HepG2 (cell line): ENCODE measurements at regions not wholly inside any gene's neighbourhood (a gene's known extent, or its start where the extent isn't known, plus 50 kb on each side); places are given as distances from the start of the nearest gene placed in this dataset.

ENCODE experiments used
- ATAC-seq: fragments of 200-7000 bp; cut with Tn5 transposase; 3 replicates; pipeline ENCODE4 v1.9.1; 2020; ENCODE audit warnings: mild to moderate bottlenecking, moderate library complexity
- BruUV-seq: library from RNA; stranded (reverse); fragments of 400-500 nt; replicated peaks from 2 replicates; lab custom pipeline; 2021; lab: Mats Ljungman, UMichigan
- CTCF ChIA-PET: fragments of 300-600 bp; formaldehyde crosslinking; extraction: SDS; loops from one replicate; lab custom pipeline; 2021; ENCODE audit warnings: low total read pairs, inconsistent platforms, low intra/inter-chr PET ratio; lab: Yijun Ruan, JAX
- POLR2A ChIA-PET: fragments of 350-600 bp; sonication (Branson Sonifier 250); formaldehyde crosslinking; loops from one replicate; lab custom pipeline; 2020; ENCODE audit warnings: antibody characterized with exemption, inconsistent platforms; lab: Yijun Ruan, JAX
- DNase-seq: peaks from one replicate; pipeline ENCODE4 v3.0.0-alpha.2; 2015; ENCODE audit warnings: low spot score
- FAIRE-seq: peaks from 3 replicates; lab custom pipeline; 2011; peaks lifted over from hg19 to GRCh38; lab: Jason Lieb, UNC
- H2AFZ ChIP-seq: one replicate; pipeline ENCODE4 v1.6.1; 2011; ENCODE audit warnings: low read length, inconsistent platforms
- H3K27ac ChIP-seq: fragments of 300-600 bp; 3 replicates; pipeline ENCODE4 v1.8.0; 2011; ENCODE audit warnings: mixed run types, mild to moderate bottlenecking, mixed read lengths, low read length, inconsistent platforms; ENCODE audit not compliant: insufficient read depth; ENCODE audit errors: extremely low read length
- H3K27me3 ChIP-seq, 2 experiments: fragments of 200-600 bp in 1 of 2; 2 replicates in 1 of 2; 3 replicates in 1 of 2; pipeline versions ENCODE4 v1.6.0 to v1.8.0; 2011; ENCODE audit warnings: low read length in 2 of 2, mild to moderate bottlenecking in 2 of 2, moderate library complexity in 2 of 2, inconsistent platforms in 1 of 2; ENCODE audit not compliant: insufficient read depth in 2 of 2, control insufficient read depth in 1 of 2
- H3K36me3 ChIP-seq, 2 experiments: fragments of 200-600 bp in 1 of 2; replicated peaks in 1 of 2; 2 replicates in 1 of 2; 3 replicates in 1 of 2; pipeline versions ENCODE4 v1.5.1 to v1.8.0; 2011; ENCODE audit warnings: low read length in 2 of 2, inconsistent platforms in 1 of 2; ENCODE audit not compliant: insufficient read depth in 2 of 2, control insufficient read depth in 1 of 2
- H3K4me1 ChIP-seq: 2 replicates; pipeline ENCODE4 v1.5.1; 2012; ENCODE audit warnings: low read length, inconsistent platforms; ENCODE audit not compliant: insufficient read depth
- H3K4me2 ChIP-seq: 2 replicates; pipeline ENCODE4 v1.6.0; 2011; ENCODE audit warnings: low read depth, low read length, inconsistent platforms
- H3K4me3 ChIP-seq, 3 experiments: fragments of 200-600 bp in 1 of 3; sonication (generic), shearing (Covaris generic) in 1 of 3; replicated peaks in 1 of 3; 2 replicates each; pipeline ENCODE4 v1.5.1; 2011 to 2016; ENCODE audit warnings: low read length in 3 of 3, inconsistent platforms in 2 of 3, low read depth in 2 of 3, mild to moderate bottlenecking in 2 of 3, control low read depth in 1 of 3, mixed read lengths in 1 of 3; ENCODE audit not compliant: insufficient read depth in 1 of 3
- H3K79me2 ChIP-seq: one replicate; pipeline ENCODE4 v1.6.1; 2011; ENCODE audit warnings: low read length, inconsistent platforms; ENCODE audit not compliant: insufficient read depth
- H3K9ac ChIP-seq: 2 replicates; pipeline ENCODE4 v1.6.0; 2011; ENCODE audit warnings: mild to moderate bottlenecking, low read depth, low read length, inconsistent platforms; ENCODE audit not compliant: insufficient read depth
- H3K9me3 ChIP-seq: 2 replicates; pipeline ENCODE4 v1.5.1; 2012; ENCODE audit warnings: mild to moderate bottlenecking, low read length
- H4K20me1 ChIP-seq: 2 replicates; pipeline ENCODE4 v1.6.0; 2011; ENCODE audit warnings: inconsistent platforms, mild to moderate bottlenecking, low read length, moderate library complexity; ENCODE audit not compliant: insufficient read depth
- CBX2 ChIP-seq, 2 experiments: fragments of 200-600 bp in 1 of 2; sonication (generic); formaldehyde crosslinking in 1 of 2; IDR thresholded peaks; 2 replicates each; pipeline versions ENCODE4 v1.7.0 to v1.8.1; 2018 to 2022; ENCODE audit warnings: low read depth in 2 of 2, low read length in 1 of 2, mild to moderate bottlenecking in 1 of 2, missing genetic modification reagents in 1 of 2
- CTCF ChIP-seq: sonication (generic); formaldehyde crosslinking; IDR thresholded peaks from 2 replicates; pipeline ENCODE4 v1.5.0; 2020; ENCODE audit warnings: mild to moderate bottlenecking, missing genetic modification reagents, moderate library complexity
- E2F1 ChIP-seq: sonication (generic); formaldehyde crosslinking; IDR thresholded peaks from 2 replicates; pipeline ENCODE4 v1.5.0; 2020; ENCODE audit warnings: missing genetic modification reagents
- ELF4 ChIP-seq: sonication (generic); formaldehyde crosslinking; IDR thresholded peaks from 2 replicates; pipeline ENCODE4 v1.5.0; 2020; ENCODE audit warnings: missing genetic modification reagents, mild to moderate bottlenecking, moderate library complexity, borderline replicate concordance
- MED1 ChIP-seq: sonication (generic); formaldehyde crosslinking; IDR thresholded peaks from 2 replicates; pipeline ENCODE4 v1.4.0; 2020; ENCODE audit warnings: missing genetic modification reagents
- NFE2 ChIP-seq: sonication (generic); formaldehyde crosslinking; IDR thresholded peaks from 2 replicates; pipeline ENCODE4 v1.4.0; 2020; ENCODE audit warnings: missing genetic modification reagents
- STAG1 ChIP-seq: sonication (generic); formaldehyde crosslinking; IDR thresholded peaks from 2 replicates; pipeline ENCODE4 v1.4.0; 2020; ENCODE audit warnings: missing genetic modification reagents
- ZNF44 ChIP-seq: sonication (generic); formaldehyde crosslinking; IDR thresholded peaks from 2 replicates; pipeline ENCODE4 v1.5.1; 2020; ENCODE audit warnings: mild to moderate bottlenecking, missing genetic modification reagents
- WGBS: methylation state at CpG from one replicate; pipeline ENCODE4 v1.1.6; 2017; ENCODE audit warnings: low lambda C conversion rate; 5-methylcytosine and 5-hydroxymethylcytosine counted together
- in situ Hi-C: cut with HindIII; loops from 2 replicates; pipeline ENCODE4 v1.10.0; 2017; ENCODE audit warnings: low pct_unique_long_range_greater_than_20kb; ENCODE audit not compliant: extremely low pct_ligation_motif_present
- intact Hi-C: fragments of 100-400 bp; cut with micrococcal nuclease; formaldehyde crosslinking; loops from one replicate; pipeline ENCODE4 v1.10.0; 2022; ENCODE audit not compliant: unreplicated experiment
- TF ChIP-seq, protein P1 (sequence below): sonication (generic); formaldehyde crosslinking; IDR thresholded peaks from 2 replicates; pipeline ENCODE4 v1.4.0; 2020; ENCODE audit warnings: mild to moderate bottlenecking, missing genetic modification reagents
- TF ChIP-seq, protein P2 (sequence below): IDR thresholded peaks from 2 replicates; pipeline ENCODE4 v1.6.1; 2016; ENCODE audit warnings: missing compliant biosample characterization, missing genetic modification reagents, borderline replicate concordance

- TF ChIP-seq, protein P1, sequence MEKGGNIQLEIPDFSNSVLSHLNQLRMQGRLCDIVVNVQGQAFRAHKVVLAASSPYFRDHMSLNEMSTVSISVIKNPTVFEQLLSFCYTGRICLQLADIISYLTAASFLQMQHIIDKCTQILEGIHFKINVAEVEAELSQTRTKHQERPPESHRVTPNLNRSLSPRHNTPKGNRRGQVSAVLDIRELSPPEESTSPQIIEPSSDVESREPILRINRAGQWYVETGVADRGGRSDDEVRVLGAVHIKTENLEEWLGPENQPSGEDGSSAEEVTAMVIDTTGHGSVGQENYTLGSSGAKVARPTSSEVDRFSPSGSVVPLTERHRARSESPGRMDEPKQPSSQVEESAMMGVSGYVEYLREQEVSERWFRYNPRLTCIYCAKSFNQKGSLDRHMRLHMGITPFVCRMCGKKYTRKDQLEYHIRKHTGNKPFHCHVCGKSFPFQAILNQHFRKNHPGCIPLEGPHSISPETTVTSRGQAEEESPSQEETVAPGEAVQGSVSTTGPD (CRISPR knock-in tag), result no peak
- TF ChIP-seq STAG1 (CRISPR knock-in tag) (peak; percentile 83), CBX2 (IDR thresholded peaks at IDR 0.05; ENCODE audit: low read depth, low read length) (no peak), CBX2 (CRISPR knock-in tag; IDR thresholded peaks at IDR 0.05; ENCODE audit: low read depth) (peak; percentile 26; the same call in 1 of the 2 replicates), CTCF (CRISPR knock-in tag) (peak; percentile 91), MED1 (CRISPR knock-in tag) (peak; percentile 27; the same call in 1 of the 2 replicates)
- TF ChIP-seq, all 625 proteins: peak for 10
These were observed 117.9 kb downstream of the C17orf67 start (continued) for GRCh38 chr17:56715613-56716357.

GRCh38 chr17:56717471-56717870, 116.2 kb downstream of the C17orf67 start:
- no peak overlapping the region for H3K9ac ChIP-seq
- intact Hi-C loops (no loop called here), in situ Hi-C loops (loop anchor here (5.0 kb wide), 1 partner anchor 135 kb away; no protein-coding TSS in a partner anchor)
- no peaks in the 10 kb centered on the region for H3K36me3 ChIP-seq
- ChIA-PET POLR2A (no interaction called here), CTCF (no interaction called here)
- H3K27ac ChIP-seq, result no peak overlapping the region
- DNase-seq, result no peak
- peaks cover 0 to 49% of the 10 kb centered on the region in 2 experiments; a peak in 4 of 5 replicates for H3K27me3 ChIP-seq
- H3K4me3 ChIP-seq, result no peak overlapping the region
- ATAC-seq, result no peak
- H3K4me1 ChIP-seq, result no peaks in the 10 kb centered on the region
- no peak for TF ChIP-seq ELF4 (CRISPR knock-in tag)
- no peak for TF ChIP-seq ZNF44 (CRISPR knock-in tag)
- TF ChIP-seq, protein P2, sequence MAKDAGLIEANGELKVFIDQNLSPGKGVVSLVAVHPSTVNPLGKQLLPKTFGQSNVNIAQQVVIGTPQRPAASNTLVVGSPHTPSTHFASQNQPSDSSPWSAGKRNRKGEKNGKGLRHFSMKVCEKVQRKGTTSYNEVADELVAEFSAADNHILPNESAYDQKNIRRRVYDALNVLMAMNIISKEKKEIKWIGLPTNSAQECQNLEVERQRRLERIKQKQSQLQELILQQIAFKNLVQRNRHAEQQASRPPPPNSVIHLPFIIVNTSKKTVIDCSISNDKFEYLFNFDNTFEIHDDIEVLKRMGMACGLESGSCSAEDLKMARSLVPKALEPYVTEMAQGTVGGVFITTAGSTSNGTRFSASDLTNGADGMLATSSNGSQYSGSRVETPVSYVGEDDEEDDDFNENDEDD (CRISPR knock-in tag), result no peak
- TF ChIP-seq NFE2, result no peak
- TF ChIP-seq E2F1, result no peak
- no peak overlapping the region for H3K4me2 ChIP-seq
- no peak for FAIRE-seq
- 45% methylated on average over 4 of the region's 4 CpGs for WGBS
- H3K9me3 ChIP-seq, result no peaks in the 10 kb centered on the region
- no TSS peak for BruUV-seq
- no peaks in the 10 kb centered on the region for H3K79me2 ChIP-seq
- no peak overlapping the region for H2AFZ ChIP-seq
- no peaks in the 10 kb centered on the region for H4K20me1 ChIP-seq
